HCT116 (cell line): ENCODE measurements at regions not wholly inside any gene's neighbourhood (a gene's known extent, or its start where the extent isn't known, plus 50 kb on each side); places are given as distances from the start of the nearest gene placed in this dataset.

Source experiments
- ATAC-seq: fragments of 200-7000 bp; cut with Tn5 transposase; 2 replicates; pipeline ENCODE4 v1.9.1; 2020; ENCODE audit warnings: mild to moderate bottlenecking, moderate library complexity
- BruUV-seq: library from RNA; stranded (reverse); fragments of 400-500 nt; replicated peaks from 2 replicates; lab custom pipeline; 2021; lab: Mats Ljungman, UMichigan
- CTCF ChIA-PET: fragments of 300-600 bp; sonication (Branson Sonifier 250); formaldehyde crosslinking; loops from one replicate; lab custom pipeline; 2021; ENCODE audit warnings: antibody characterized with exemption; lab: Charles Lee
- POLR2A ChIA-PET: fragments of 300-600, 350-600 bp; sonication (Branson Sonifier 250); formaldehyde crosslinking; loops from one replicate; lab custom pipeline; 2021; ENCODE audit warnings: antibody characterized with exemption; lab: Charles Lee
- RAD21 ChIA-PET, 2 experiments: fragments of 300-600 bp; sonication (Branson Sonifier 250); formaldehyde crosslinking; loops; one replicate each; lab custom pipeline; 2023; ENCODE audit warnings: low total read pairs in 2 of 2; ENCODE audit not compliant: uncharacterized antibody in 2 of 2, unreplicated experiment in 2 of 2, low non-redundant PET in 1 of 2; lab: Charles Lee
- DNase-seq: peaks from one replicate; pipeline ENCODE4 v3.0.0-alpha.2; 2010; ENCODE audit warnings: low read depth, low spot score
- H2AFZ ChIP-seq: fragments of 200-600 bp; shearing (Covaris generic), sonication (generic); 2 replicates; pipeline ENCODE4 v1.6.1; 2017; ENCODE audit warnings: low read depth, mixed run types, mixed read lengths, antibody characterized with exemption, low read length; ENCODE audit not compliant: poor library complexity, severe bottlenecking
- H3K27ac ChIP-seq: 2 replicates; pipeline ENCODE4 v1.5.1; 2012; ENCODE audit warnings: low read depth, low read length
- H3K27me3 ChIP-seq: fragments of 200-600 bp; sonication (generic); 2 replicates; pipeline ENCODE4 v1.6.1; 2016; ENCODE audit warnings: mixed run types, low read length, mixed read lengths; ENCODE audit not compliant: insufficient read depth
- H3K36me3 ChIP-seq, 2 experiments: fragments of 200-500 bp in 1 of 2; fragments of 200-600 bp in 1 of 2; sonication (Bioruptor generic) in 1 of 2; sonication (generic) in 1 of 2; 2 replicates each; pipeline versions ENCODE4 v1.5.1 to v1.6.1; 2014 to 2016; ENCODE audit warnings: low read length in 2 of 2, inconsistent platforms in 1 of 2, mixed read lengths in 1 of 2, mixed run types in 1 of 2; ENCODE audit not compliant: insufficient read depth in 2 of 2, control insufficient read depth in 1 of 2
- H3K4me1 ChIP-seq, 2 experiments: fragments of 200-600 bp in 1 of 2; sonication (generic) in 1 of 2; 2 replicates each; pipeline versions ENCODE4 v1.5.1 to v1.6.1; 2012 to 2017; ENCODE audit warnings: low read length in 2 of 2, inconsistent platforms in 1 of 2, mild to moderate bottlenecking in 1 of 2, mixed read lengths in 1 of 2, mixed run types in 1 of 2, moderate library complexity in 1 of 2; ENCODE audit not compliant: insufficient read depth in 2 of 2, control insufficient read depth in 1 of 2
- H3K4me2 ChIP-seq: fragments of 200-600 bp; sonication (generic); 2 replicates; pipeline ENCODE4 v1.6.1; 2017; ENCODE audit warnings: mixed run types, low read length, mixed read lengths
- H3K4me3 ChIP-seq, 2 experiments: fragments of 200-600 bp in 1 of 2; sonication (generic) in 1 of 2; replicated peaks in 1 of 2; 2 replicates each; pipeline ENCODE4 v1.5.1; 2011 to 2016; ENCODE audit warnings: low read length in 2 of 2, control low read depth in 1 of 2, low read depth in 1 of 2, mild to moderate bottlenecking in 1 of 2, mixed read lengths in 1 of 2, mixed run types in 1 of 2
- H3K79me2 ChIP-seq: fragments of 200-600 bp; sonication (generic); 2 replicates; pipeline ENCODE4 v1.6.1; 2017; ENCODE audit warnings: mild to moderate bottlenecking, mixed run types, low read length, moderate library complexity, mixed read lengths; ENCODE audit not compliant: insufficient read depth
- H3K9ac ChIP-seq: fragments of 200-600 bp; sonication (generic); 2 replicates; pipeline ENCODE4 v1.6.1; 2016; ENCODE audit warnings: low read length, mixed read lengths
- H3K9me2 ChIP-seq: fragments of 200-600 bp; sonication (generic), shearing (Covaris generic); 2 replicates; pipeline ENCODE4 v1.6.1; 2017; ENCODE audit warnings: mixed run types, mild to moderate bottlenecking, moderate library complexity; ENCODE audit not compliant: insufficient read depth
- H3K9me3 ChIP-seq, 2 experiments: fragments of 200-500 bp in 1 of 2; fragments of 200-600 bp in 1 of 2; sonication (Bioruptor generic) in 1 of 2; sonication (generic) in 1 of 2; 2 replicates each; pipeline ENCODE4 v1.6.1; 2014 to 2017; ENCODE audit warnings: low read length in 2 of 2, mixed read lengths in 2 of 2, inconsistent platforms in 1 of 2, low read depth in 1 of 2, mild to moderate bottlenecking in 1 of 2, mixed run types in 1 of 2, moderate library complexity in 1 of 2; ENCODE audit not compliant: control insufficient read depth in 1 of 2, insufficient read depth in 1 of 2
- H4K20me1 ChIP-seq: fragments of 200-600 bp; sonication (generic), shearing (Covaris generic); 2 replicates; pipeline ENCODE4 v1.6.1; 2017; ENCODE audit warnings: mixed run types, mild to moderate bottlenecking, moderate library complexity; ENCODE audit not compliant: insufficient read depth
- EGR1 ChIP-seq: IDR thresholded peaks from 2 replicates; pipeline ENCODE4 v1.6.1; 2012; ENCODE audit warnings: low read depth
- ELF1 ChIP-seq: IDR thresholded peaks from 2 replicates; pipeline ENCODE4 v1.6.1; 2012; ENCODE audit warnings: low read depth, borderline replicate concordance
- EZH2 ChIP-seq: fragments of 200-600 bp; sonication (generic); IDR thresholded peaks from 2 replicates; pipeline ENCODE4 v1.6.1; 2017; ENCODE audit warnings: antibody characterized with exemption, mixed run types
- JUND ChIP-seq: IDR thresholded peaks from 2 replicates; pipeline ENCODE4 v1.6.1; 2012
- MAX ChIP-seq: IDR thresholded peaks from 2 replicates; pipeline ENCODE4 v1.6.1; 2012
- RAD21 ChIP-seq: IDR thresholded peaks from 2 replicates; pipeline ENCODE4 v1.6.1; 2012; ENCODE audit warnings: low read depth, mild to moderate bottlenecking
- REST ChIP-seq: IDR thresholded peaks from 2 replicates; pipeline ENCODE4 v1.6.1; 2012; ENCODE audit warnings: low read depth
- SIN3A ChIP-seq: IDR thresholded peaks from 2 replicates; pipeline ENCODE4 v1.6.1; 2012; ENCODE audit warnings: low read depth
- SRF ChIP-seq: IDR thresholded peaks from 2 replicates; pipeline ENCODE4 v1.6.1; 2012; ENCODE audit warnings: low read depth
- YY1 ChIP-seq: IDR thresholded peaks from 2 replicates; pipeline ENCODE4 v1.6.1; 2011; ENCODE audit warnings: low read length, low read depth, moderate library complexity, mild to moderate bottlenecking; ENCODE audit not compliant: insufficient replicate concordance; ENCODE audit errors: extremely low read depth
- ZFX ChIP-seq: fragments of 450-650 bp; IDR thresholded peaks from 2 replicates; pipeline ENCODE4 v1.6.1; 2017
- ZNF274 ChIP-seq: fragments of 200-500 bp; sonication (Bioruptor generic); IDR thresholded peaks from 2 replicates; pipeline ENCODE4 v1.6.1; 2014; ENCODE audit warnings: mild to moderate bottlenecking, low read depth, low read length, inconsistent platforms
- intact Hi-C: fragments of 100-400 bp; cut with micrococcal nuclease; formaldehyde crosslinking; loops from 2 replicates; pipeline ENCODE4 v1.10.0; 2022

DNA sequence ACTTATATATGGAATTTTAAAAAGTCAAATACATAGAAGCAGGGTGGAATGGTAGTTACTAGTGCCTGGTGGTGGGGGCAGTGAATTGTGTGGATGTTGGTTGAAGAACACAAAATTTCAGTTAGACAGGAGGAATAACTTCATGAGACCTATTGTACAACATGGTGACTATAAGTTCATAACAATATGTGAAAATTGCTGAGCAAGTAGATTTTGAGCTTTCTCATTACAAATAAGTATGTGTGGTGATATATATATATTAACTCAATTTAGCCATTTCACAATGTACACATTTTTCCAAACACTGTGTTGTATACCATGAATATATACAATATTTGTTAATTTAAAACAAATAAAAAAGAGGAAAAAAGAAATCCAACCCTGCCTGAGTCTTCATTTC lies 641.1 kb downstream of the DIAPH3 start:
- Histone ChIP-seq H3K9me2 (no peaks in the 10 kb centered on the region), H3K9me3 (no peaks in the 10 kb centered on the region), H3K27me3 (no peaks in the 10 kb centered on the region), H3K9ac (no peak overlapping the region), H2AFZ (no peak overlapping the region), H3K27ac (no peak overlapping the region), H3K36me3 (no peaks in the 10 kb centered on the region), H3K79me2 (no peaks in the 10 kb centered on the region), H3K4me3 (no peak overlapping the region), H4K20me1 (no peaks in the 10 kb centered on the region), H3K4me1 (no peaks in the 10 kb centered on the region), H3K4me2 (no peak overlapping the region)
- ChIA-PET POLR2A (no interaction called here), CTCF (no interaction called here), RAD21 (no interaction called here)
- no TSS peak for BruUV-seq
- TF ChIP-seq MAX (no peak), RAD21 (no peak), YY1 (no peak), JUND (no peak), REST (no peak), SRF (no peak), SIN3A (no peak), EZH2 (no peak), ZNF274 (no peak), ELF1 (no peak), EGR1 (no peak), ZFX (no peak)
- ATAC-seq (no peak), DNase-seq (no peak)
- intact Hi-C loops: no loop called here
